ENCODE measurements at regions not wholly inside any gene's neighbourhood (a gene's known extent, or its start where the extent isn't known, plus 50 kb on each side); places are given as distances from the start of the nearest gene placed in this dataset.
"Not testable (repeated sequence)": the region's sequence is repeated elsewhere in the genome, so short reads cannot be mapped to it uniquely, and the experiment has no call there.

DNA sequence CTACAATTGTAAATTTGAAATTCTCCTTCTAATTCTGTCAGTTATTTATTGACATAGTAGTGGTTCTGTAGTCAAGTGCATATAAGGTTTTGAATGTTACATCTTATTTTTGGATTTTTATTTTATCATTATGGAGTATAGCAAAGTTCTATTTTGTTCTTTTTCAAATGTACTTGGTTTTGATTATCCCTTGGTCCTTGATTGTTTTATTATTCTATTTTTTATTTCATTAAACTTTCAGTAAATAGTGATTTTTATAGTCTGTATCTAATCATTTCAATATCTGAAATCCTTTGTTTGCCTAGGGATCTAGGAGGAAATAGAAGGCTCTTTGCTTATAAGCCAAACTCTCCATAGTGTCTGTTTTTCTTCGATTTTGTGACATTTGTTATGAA is 87.8 kb downstream of the HFE start:
- no peak for DNase-seq (ENCODE audit: low spot score)

DNA sequence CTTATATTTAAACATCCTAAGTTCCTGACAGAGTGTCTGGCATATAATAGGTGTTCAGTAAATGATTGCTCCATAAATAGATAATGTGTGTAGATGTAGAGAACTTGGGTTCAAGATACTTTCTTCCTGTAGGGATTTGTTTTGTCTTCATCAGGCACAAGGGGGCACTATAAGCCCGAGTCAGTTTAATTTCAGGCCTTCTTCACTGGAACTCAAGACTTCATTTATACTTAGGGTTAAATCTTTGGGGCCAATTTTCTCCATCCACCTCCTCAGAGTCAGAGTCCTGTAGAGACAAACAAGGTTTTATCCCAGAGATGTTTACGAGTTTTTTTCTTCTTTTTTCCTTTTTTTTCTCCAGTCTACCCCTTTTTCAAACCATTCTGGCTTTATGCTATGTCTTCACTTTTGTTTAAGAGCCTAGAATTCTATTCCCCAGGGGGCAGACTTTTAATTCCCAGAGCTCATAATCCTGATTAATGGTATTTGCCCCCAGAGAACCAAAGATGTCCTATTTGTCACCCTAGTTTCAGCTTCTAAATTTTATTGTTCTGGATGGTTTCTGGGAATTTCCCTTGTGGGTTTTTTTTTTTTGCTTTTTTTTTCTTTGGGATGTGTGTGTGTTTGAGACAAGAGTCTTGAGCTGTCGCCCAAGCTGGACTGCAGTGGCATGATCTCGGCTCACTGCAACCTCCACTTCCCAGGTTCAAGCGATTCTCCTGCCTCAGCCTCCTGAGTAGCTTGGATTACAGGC is 88.4 kb downstream of the HFE start:
- no peak for DNase-seq (ENCODE audit: low spot score)

DNA sequence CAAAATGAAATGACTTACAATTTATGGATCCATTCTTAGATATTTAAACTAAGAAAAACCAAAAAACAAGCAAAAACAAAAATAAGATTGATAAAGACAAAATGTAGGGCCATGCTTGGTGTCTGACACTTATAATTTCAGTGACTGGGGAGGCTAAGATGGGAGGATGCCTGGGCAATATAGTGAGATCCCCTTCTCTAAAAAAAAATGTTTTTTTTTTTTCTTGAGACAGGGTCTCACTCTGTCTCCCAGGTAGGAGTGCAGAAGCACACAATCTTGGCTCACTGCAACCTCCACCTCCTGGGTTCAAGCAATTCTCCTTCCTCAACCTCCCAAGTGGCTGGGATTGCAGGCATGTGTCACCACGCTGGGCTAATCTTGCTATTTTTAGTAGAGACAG is 92.4 kb downstream of the HFE start:
- DNase-seq (ENCODE audit: low spot score), result no peak

DNA sequence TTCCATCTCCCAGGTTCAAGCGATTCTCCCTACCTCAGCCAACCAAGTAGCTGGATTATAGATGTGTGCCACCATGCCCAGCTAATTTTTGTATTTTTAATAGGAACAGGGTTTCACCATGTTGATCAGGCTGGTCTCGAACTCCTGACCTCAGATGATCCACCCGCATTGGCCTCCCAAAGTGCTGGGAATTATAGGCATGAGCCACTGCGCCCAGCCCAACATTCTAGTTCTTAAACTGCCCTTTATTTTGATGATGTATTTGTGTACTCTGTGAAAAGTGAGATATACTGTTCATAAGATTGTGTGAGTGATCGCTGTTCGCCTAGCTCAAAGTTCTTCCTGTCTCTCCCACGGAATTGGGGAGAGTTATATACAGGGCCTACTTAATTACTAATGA is 93.1 kb downstream of the HFE start:
- DNase-seq (ENCODE audit: low spot score), result no peak

DNA sequence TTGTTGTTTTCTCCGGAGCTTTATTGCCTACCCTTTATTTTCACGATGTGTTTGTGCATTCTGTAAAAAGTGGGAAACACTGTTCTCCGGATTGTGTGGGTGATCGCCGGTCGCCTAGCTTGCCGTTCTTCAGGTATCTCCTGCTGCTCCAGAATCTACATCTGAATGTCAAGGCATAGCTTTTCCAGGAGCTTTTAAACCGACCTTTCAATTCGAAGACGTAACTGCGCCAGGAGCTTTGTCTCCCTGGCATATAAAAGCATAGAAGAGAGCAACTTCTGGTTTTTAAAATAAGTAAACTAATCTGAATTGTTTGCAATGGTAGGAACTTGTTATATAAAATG is 96.0 kb downstream of the HFE start:
- DNase-seq (ENCODE audit: low spot score), result no peak

DNA sequence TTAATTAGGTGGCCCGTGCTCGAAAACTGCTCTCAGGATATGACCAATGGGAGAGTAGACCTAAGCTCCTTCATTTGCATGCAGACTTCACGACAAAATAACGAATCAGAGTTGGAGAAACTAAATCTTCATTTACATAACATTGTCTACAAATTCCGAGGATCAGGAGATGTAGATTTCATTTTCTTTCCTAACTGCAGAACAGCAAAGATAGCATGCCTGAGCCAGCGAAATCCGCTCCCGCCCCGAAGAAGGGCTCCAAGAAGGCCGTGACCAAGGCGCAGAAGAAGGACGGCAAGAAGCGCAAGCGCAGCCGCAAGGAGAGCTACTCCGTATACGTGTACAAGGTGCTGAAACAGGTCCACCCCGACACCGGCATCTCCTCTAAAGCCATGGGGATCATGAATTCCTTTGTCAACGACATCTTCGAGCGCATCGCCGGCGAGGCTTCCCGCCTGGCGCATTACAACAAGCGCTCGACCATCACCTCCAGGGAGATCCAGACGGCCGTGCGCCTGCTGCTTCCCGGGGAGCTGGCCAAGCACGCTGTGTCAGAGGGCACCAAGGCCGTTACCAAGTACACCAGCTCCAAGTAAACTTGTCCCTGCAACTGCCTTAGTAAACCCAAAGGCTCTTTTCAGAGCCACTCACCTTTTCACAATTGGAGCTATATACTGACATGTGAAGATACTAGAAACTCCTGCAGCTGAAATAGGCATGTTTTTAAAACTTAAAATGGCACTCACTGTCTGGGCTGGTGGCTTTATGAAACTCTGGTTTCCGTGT is 96.5 kb downstream of the HFE start:
- DNase-seq (ENCODE audit: low spot score), result no peak

DNA sequence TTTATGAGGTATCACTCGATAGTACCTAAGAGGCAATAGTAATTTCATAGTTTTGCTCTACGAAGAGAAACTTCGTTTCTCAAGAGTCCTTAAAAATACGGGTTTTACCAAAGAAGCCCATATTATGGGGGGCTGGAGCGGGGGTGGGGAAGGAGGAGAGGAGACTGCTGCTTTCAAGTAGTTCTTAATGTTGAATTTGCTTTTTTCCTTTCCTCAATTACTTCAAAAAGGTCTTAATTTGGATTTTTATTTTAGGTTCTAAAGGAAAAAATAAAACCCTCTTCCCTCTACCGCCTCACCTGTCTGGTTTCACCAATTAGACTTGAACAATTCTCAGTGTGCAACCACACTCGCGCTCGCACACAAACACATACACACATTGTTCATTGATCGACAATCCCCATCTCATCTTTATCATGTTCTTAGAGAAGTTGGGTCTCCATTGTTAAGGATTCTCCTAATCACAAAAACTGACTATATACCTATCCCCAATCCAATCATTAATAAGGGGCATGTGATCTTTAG is 97.2 kb downstream of the HFE start:
- no peak for DNase-seq (ENCODE audit: low spot score)

DNA sequence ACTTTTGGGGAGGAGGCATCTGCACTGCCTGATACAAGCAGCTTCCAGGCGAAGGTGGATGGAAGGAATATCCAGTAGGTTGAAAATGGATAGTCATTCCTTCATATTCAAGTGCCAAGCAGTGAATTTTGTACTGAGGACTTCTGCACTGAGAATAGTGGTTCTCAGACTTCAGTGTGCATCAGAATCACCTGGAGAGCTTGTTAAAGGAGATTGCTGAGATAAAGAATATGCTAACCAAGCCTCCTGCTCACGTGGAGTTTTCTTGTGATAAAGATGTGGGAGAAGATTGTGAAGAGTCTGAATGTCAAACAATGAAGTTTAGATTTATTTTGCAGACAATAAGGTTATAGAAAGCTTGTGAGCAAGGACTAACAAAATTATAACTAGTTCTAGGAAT is 97.8 kb downstream of the HFE start:
- no peak for DNase-seq (ENCODE audit: low spot score)

DNA sequence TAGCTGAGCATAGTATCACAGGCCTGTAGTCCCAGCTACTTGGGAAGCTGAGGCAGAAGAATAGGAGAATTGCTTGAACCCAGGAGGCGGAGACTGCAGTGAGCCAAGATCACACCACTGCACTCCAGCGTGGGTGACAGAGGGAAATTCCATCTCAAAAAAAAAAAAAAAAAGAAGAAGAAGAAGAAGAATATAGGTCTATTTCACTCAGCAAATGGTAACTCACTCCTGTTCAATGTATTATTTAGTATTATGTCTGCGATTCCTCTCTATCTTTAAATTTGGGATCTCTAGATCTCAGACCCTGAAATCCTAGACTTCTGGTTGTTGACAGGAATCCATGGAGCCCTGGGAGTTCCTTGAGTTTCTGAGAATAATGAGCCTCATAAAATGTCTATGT is 98.6 kb downstream of the HFE start:
- DNase-seq (ENCODE audit: low spot score), result no peak

DNA sequence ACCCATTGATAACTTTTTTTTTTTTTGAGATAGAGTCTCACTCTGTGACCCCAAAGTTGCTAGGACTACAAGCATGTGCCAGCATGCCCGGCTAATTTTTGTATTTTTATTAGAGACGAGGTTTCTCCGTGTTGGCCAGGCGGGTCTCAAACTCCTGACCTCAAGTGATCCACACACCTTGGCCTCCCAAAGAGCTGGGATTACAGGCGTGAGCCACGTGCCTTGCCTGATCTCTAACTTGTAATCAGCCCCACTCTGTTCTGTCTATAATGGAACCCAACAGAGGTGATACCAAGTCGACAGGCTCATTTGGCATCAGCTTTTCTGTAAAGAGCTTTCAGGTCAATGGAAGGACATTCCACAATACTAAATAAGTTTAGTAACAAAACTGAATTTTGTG is 99.4 kb downstream of the HFE start:
- no peak for DNase-seq (ENCODE audit: low spot score)

DNA sequence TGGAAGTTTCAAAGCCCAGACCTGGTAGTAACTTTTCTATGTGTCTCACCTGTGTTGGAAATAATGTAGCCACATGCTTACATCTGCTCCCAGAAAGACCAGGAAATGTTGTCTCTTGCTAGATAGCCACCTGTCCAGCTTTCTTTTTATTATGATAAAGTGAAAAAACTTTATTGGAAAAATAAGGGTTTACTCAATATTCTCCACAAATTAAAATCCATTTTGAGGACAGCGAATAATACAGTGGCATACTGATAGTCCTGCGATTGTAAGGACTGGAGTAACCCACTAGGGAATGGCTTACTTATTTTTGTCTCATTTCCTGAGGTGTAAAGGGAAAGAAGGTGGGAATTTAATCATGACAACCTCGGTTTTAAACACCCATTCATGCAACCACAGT is 100.1 kb downstream of the HFE start:
- DNase-seq (ENCODE audit: low spot score), result no peak

DNA sequence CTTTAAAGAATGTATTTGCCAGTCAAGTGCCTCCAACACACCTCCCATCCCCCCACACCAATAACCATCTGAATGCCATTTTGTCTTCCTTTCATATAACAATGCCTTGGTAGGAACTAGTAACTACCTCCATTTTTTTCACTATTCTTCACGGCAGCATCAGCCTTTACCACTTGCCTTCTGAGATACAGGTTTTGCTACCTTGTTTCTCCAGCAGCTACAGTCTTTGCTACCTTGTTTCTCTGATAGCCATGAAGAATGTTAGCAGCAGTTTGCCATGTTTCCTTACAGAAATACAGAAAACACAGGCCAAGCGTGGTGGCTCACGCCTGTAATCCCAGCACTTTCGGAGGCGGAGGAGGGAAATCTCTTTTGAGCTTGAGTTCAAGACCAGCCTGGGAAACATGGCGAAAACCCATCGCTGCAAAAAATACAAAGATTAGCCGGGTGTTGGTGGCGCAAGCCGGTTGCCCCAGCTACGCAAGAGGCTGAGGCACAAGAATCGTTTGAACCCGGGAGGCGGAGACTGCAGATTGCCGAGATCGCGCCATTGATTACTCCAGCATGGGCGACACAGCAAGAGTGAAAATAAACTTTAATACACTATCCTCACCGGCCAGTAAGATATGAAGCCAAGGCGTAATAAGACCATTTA is 100.9 kb downstream of the HFE start:
- no peak for DNase-seq (ENCODE audit: low spot score)

DNA sequence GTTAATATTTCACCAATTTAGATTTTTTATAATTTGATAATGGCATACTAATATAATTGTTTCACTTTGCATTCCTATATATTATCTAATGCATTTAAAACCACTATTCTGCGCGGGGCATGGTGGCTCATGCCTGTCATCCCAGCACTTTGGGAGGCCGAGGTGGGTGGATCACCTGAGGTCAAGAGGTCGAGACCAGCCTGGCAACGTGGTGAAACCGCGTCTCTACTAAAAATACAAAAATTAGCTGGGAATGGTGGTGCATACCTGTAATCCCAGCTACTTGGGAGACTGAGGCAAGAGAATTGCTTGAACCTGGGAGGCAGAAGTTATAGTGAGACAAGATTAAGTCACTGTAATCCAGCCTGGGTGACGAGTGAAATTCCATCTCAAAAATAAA is 104.3 kb downstream of the HFE start:
- not testable (repeated sequence) for DNase-seq (ENCODE audit: low spot score)

DNA sequence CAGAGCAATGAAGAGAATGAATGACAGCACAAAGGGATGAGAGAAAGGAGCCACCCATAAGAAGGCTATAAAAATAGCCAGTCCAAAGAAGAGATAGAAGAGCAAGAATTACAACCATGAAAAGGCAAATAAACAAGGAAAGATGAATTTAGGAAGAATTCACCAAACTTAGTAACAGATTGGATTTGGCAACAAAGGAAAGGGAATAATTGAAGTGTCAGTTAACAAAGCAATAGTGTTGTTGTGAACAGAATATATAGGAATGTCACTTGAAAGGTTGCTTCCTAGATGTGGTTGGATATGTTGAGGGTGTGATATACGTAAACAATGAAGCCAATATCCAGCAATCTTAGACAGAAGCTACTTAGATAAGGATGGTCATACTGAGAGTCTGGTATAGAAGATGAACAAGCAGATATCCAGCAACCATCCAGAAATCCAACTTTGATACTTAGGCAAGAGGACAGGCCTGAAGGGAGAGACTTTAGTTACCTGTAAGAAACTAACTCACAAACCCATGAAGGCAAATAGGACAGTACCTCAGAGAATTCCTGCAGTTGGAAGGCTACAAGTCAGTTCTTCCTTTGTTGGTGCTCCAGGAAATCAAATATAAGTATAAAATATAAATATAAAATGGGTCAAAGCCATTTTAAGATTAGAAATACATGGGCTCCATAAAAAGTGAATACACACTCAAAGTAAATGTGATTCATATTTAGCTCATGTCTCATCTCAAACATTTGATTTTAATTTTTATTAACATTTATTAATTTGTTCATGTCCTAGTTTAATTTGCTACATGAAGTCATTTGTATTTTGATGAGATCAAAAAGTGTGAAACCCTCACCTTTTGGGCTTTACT is 106.5 kb downstream of the HFE start:
- no peak for DNase-seq (ENCODE audit: low spot score)

DNA sequence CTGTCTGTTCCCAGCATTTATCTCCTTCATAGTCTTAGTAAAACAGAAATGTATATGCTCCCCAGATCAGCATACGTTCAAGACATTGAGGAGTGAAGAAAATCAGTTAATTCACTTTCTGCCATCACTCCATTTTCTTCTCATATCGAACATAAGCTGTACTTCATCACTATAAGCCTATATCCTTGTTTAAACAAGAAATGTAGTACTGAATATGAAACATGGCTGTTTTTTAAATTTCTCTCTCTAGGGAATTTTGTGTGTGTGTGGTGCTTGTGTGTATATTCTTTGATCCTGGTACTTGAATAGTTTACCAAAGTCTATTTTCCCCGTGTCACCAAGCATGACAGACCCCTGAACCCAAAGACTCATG is 107.1 kb downstream of the HFE start:
- DNase-seq (ENCODE audit: low spot score), result no peak

DNA sequence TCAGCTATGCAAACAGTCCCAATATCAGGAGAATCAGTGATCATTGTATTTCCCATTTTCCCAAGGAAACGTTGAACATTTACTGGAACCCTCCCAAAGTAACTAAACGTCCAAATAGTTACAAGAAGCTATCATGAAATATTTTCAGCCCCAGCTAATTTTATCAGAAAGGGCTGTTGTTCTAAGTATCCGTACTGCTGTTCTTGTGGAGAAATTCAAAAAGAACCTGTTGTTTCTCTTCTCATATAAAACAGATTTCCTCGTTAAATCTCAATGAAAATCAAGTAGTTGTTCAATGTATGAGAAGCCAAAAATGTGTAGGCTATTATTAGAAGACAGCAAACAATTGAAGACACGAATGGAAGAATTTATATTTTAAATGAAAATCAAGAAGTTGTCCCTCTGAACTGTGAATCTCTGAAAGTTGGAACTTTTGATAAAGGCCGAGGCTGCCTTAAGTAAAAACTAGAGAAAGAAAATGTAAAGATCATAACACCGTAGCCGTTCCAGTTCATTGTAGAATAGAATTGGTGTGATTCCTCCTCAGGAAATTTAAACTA is 107.7 kb downstream of the HFE start:
- no peak for DNase-seq (ENCODE audit: low spot score)

DNA sequence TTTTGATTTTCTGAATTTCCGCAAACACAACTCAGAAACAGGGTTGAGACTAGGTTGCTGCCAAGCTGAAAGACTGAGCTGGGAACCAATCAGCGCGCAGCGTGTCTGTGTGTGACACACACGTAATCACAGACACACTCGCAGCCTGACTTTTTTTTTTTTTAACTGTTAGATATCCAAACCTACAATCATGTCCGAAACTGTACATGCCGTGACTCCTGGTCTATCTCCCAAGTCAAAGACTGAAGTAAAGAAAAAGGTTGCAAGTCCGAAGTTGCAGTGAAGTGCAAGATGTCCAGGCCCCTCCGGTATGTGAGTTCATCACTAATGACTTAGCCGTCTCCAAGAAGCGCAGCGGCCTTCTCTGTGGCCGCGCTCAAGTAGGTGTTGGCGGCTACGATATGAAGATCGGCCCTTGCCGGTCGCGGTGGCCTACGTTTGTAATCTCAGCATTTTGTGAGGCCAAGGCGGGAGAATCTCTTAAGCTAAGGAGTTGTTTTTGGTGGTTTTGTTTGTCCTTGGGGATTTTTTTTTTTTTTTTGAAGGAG is 108.2 kb downstream of the HFE start:
- no peak for DNase-seq (ENCODE audit: low spot score)

DNA sequence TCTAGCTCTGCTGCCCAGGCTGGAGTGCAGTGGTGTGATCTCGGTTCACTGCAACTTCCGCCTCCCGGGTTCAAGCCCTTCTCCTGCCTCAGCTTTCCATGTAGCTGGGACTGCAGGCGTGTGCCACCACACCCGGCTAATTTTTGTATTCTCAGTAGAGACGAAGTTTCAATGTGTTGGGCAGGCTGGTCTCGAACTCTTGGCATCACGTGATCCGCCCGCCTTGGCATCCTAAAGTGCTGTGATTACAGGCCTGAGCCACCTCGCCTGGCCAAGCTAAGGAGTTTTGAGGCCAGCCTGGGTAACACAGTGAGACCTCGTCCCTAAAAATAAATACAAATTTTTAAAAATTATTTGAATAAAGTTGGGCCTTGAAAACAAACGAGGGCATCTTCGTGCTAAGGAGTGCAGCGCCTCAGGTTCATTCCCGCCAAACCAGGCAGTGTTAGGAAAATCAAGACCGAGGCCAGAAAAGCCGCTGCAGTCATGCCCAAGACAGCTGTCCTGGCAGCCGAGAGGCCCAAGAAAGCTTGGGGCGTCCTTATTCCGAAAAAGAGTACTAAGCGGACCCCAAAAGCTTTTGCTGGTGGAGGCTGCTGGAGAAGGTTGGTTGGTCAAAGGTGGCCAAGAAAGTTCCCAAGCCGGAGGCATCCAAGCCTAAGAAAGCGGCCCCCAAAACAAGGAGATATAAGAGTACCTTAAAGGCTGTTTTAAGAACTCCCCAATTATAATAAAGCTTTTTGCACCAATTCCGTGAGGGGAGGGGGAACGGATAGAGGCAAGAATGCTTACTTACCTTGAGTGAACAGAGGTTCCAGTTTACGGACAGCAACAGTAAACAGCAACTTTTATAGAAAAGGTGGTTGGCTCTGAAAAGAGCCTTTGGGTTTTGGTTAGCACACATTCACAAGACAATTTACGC is 109.0 kb downstream of the HFE start:
- no peak for DNase-seq (ENCODE audit: low spot score)

DNA sequence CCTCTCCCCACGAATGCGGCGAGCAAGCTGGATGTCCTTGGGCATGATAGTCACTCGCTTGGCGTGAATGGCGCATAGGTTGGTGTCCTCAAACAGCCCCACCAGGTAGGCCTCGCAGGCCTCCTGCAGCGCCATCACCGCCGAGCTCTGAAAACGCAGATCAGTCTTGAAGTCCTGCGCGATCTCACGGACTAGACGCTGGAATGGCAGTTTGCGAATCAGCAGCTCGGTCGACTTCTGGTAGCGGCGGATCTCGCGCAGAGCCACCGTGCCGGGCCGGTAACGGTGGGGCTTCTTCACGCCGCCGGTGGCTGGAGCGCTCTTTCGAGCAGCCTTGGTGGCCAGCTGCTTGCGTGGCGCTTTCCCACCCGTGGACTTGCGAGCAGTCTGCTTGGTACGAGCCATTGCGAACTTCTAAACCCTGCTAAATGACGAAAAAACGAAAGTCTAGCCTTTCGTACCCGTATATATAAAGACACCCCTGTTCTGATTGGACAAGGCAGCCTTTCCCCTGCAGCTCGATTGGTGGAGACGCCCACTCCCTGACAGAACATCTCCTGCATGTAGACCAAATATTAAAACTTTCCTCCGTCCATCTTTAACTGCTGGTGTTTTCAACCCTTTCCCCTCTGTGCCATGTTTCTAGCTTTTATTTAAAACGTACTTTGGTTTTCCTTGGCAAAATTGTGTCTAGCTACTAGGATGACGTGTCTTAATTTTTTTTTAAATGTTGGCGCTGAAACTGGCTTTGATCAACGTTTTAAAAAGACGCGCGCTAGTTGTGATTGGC is 109.8 kb downstream of the HFE start:
- DNase-seq (ENCODE audit: low spot score), result peak; percentile 58

DNA sequence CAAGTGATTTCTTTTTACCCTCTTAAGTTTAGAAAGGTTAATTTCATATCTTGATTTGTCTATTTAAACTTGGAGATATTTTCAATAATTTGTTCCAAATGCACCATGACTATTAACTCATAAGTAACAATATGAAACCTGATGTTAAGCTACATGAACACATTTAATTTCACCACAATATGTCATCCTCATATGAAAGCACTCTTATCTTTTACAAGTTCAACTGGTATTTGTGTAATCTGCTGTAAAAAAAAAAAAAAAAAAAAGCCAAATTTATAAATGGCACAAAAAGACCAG is 110.4 kb downstream of the HFE start:
- no peak for DNase-seq (ENCODE audit: low spot score)

All from HuH-7 (cell line).